Posterior vena cava (tissue), 2 donors: ENCODE measurements at regions not wholly inside any gene's neighbourhood (a gene's known extent, or its start where the extent isn't known, plus 50 kb on each side); places are given as distances from the start of the nearest gene placed in this dataset.
A peak's percentile ranks its signal among the peaks of the same experiment; 100 is the strongest.

Experiments
- DNase-seq: peaks from one replicate; pipeline ENCODE4 v3.0.0-alpha.2; 2020; ENCODE audit warnings: low spot score
- intact Hi-C, 2 donors: fragments of 100-400 bp; cut with DNase I; formaldehyde crosslinking; loops; one replicate each; pipeline versions ENCODE4 v1.14.1 to v1.14.2; 2022 to 2023
- donor health status: DM: yes; HTN: yes; CAD: no.
- donor health status: DM: yes; HTN: yes; CAD: no.

DNA sequence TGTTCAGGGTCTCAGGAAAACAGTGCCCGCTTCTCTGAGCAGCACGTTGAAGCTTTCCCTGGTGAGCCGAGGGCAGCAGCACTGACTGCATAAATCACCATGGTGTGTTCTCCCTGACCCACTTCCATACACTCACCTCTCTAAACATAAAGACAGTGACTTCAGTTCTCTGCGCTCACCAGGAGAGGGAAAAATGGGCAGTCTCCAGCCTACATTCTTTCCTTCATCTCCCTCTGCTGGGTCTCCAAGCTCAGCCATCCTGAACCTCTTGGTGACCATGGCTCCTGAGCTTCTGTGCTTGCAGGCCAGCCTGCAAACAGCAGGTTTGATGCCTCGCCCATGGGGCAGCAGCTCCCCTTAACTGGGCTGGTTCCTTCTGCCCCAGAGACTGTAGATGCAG, 236.6 kb upstream of the ZNF32 start:
- intact Hi-C loops: no loop called here
- no peak for DNase-seq

DNA sequence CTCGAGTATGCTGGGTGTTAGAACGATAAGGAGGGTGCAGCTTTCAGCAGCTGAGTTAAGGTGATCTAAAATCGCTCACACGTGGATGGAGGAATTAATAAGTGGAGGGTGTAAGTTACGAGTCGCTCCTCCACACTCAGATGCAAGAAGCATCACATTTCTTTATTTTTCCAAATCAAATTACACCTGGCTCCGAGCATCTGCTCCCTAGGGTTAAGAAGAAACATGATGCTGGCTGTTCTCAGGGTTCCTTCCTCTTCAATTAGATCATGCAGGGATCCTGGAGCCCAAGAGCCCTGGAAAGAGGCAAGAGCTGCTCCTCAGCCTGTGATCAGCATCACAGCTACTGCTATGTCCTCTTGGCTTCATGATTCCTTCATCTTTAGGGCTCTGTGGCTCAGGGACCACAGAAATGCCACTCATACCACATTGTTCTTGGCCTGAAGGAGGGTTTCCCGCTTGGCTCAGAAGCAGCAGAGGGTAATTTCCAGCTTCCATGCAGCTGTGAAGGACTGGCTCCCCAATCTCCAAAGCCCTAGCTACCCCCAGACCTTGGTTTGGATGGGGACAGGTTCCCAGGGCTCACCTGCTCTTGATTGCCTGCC, 235.9 kb upstream of the ZNF32 start:
- no peak for DNase-seq
- intact Hi-C loops: no loop called here

DNA sequence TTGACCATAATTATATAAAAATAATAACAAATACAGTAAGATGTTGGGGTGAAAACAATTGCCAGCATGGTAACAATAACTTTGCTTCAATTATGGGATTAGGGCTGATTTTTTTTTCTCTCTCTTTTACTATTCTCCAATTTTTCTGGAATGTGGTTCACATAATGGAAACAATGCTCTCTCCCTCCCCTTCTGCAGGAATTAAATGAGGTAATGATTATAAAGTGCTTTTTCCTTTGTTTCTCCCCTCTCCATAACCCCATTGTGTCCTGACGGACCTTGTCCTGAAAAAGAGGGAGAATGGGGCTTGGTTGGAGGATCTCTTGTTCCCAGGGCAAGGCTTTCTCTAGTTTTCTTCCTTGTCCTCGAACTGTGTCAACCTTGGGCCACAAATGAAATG, 234.0 kb upstream of the ZNF32 start:
- intact Hi-C loops: no loop called here
- DNase-seq: no peak

DNA sequence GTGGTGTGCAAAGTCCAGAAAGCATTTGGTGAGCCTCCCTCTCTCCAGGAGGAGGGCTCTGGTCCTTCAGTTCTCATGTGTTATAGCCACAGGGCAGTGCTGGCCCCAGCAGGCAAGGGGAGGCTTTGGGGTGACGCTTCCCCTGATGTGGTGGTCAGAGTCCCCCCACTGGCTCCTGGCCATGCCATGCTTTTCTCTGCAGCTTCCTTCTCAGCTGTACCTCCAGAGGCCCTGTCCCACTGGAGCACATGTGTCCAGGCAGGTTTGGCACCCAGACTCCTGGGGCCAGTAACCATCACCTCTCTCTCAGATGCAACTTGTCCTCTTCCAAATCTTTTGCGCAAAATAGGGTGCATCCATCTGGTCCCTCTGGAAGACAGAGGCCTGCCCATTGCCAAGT, 233.0 kb upstream of the ZNF32 start:
- intact Hi-C loops: no loop called here
- no peak for DNase-seq

DNA sequence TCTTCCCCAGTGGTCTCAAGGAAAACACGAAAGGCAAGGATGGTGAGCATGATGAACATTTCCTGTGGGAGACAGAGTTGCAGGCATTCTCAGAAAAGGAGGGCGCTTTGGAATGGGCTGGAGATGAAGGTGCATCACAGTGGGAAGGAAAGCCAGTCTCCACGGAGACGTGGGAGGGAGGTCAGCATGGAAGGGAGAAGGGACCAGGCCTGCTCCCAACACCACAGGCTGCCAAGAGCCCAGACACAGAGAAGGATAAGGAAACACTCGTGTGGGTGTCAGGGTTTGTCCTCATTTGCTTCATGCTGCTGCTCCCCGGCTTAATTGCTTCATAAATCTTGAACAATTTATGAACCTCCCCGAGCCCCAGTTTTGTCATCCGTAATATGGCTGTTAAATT, 231.5 kb upstream of the ZNF32 start:
- intact Hi-C loops: no loop called here
- DNase-seq: no peak

DNA sequence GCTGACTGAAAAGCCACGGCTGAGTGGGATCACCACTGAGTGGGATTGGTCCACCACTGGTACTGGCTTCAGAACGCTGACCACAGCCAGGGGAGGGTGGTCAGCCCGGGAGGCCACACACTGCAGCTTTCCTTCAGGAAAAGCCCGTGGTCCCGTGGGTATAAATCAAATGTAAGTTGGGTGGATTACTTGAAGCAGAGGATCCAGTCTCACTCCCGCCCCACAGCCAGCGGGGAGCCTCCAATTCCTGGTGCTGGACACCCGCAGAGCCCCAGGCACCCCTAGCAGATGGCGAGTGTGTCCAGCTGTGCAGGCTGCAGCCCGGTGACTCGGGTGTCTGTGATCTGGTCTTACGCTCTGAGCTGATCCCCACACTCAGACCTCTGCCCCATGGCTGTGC, 231.1 kb upstream of the ZNF32 start:
- intact Hi-C loops: no loop called here
- DNase-seq: peak; percentile 69

DNA sequence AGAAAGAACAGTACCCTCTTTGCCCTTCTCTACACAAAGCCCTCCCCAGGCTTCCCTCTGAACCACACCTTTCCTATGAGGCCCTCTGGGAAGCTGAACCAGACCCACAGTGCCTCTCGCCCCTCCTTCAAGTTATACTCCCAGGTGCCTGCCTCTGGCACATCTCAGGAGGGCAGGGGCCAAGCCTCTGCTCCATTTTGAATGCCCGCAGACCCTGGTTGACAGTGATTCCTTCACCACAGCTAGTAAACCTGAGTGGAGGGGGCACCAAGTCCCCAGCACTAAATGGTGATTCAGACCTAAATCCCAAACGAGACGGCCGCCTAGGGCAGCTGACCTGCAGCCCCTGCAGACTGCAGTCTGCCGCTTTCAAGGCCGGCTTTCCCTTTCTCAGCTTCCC, 230.5 kb upstream of the ZNF32 start:
- DNase-seq: peak; percentile 72
- intact Hi-C loops: no loop called here

DNA sequence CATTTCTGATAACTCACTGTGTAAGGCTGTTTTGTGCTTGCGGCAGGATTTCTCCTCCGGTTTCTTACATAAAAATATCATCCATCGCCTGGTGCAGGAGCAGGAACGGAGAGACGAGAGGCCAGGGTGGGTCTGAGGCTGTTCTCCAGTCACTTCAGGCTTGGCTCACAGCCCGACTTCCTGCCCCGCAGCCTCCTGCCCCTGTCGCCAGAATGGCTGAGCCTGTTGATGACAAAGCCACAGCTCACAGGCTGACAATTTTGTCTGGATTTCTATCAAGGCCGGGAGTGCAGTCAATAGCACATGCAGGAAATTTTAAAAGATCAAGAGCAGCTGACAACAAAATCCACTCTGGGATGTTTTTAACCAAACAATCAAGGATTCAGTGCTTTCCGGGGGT, 229.7 kb upstream of the ZNF32 start:
- peak; percentile 78 for DNase-seq
- intact Hi-C loops: no loop called here

DNA sequence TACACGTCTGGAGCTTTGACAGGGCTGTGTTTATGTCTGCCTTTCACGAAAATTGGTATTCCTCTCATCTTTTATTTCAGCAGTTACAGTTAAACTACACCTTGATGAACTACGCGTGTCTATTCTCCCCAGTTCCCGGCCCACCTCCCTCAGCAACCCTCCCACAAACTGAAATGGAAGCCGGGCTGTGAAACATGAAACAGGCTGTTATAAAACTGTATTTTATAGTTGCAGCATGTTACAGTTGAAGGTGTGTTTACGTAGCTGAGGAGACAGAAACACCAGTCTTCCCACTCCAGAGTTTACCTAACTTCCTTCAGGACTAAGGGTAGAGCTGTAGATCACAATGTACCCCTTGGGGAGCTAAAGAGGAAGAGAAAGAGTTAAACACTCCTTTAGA, 228.3 kb upstream of the ZNF32 start:
- intact Hi-C loops: no loop called here
- no peak for DNase-seq

DNA sequence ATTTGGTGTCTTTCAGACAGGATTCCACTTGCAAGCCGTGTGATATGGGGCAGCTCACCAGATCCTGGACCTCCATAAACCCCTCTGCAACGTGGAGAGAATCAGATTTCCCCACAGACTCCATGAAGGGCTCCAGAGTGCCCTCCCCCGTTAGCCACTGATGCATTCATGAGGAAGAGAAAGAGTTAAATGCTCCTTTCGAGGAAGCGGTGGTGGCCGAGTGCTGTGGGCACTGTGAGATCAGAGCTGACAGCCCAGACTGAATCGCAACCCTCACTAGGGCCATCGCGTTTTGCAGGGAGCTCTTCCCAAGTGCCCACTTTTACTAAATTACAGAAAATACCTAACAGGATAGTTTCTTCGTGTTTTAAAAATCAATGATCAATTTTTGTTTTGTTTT, 226.3 kb upstream of the ZNF32 start:
- intact Hi-C loops: no loop called here
- DNase-seq: peak; percentile 73

DNA sequence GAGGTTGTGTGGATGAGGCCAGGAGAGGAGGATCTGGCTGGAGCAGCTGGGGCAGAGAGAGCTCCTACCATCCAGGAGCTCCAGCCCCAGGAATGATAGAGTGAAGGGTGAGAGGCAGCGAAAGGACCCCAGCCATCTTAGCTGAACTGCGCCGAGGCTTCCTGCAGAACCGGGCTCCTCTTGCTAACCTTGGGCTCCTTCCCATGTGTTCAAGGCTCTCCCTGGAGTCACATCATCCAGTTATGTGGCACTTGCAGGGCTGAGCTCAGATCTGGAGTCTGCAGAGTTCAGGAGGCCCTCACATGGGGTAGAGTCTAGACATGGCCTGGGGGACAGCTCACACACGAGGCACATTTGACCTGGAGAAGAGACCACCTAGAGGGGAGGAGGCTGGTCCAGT, 225.0 kb upstream of the ZNF32 start:
- intact Hi-C loops: no loop called here

DNA sequence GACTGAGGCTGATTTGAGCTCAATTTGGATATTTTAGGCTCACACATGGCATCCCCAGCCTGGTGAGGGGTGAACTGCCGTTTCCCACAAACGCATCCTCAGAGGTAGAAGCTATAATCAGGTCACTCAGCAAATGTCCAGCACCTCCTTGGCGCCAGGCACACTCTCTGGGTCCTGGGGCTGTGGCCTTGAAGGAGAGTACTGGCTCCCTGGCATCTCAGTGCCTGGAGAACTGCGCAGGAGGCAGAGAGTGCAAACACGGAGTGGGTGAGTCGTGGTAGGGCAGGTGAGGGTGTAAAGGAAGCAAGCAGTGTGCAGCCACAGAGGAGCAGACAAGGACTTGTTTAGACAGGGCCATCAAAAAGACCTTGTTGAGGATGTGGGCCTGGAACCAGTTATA, 224.0 kb upstream of the ZNF32 start:
- intact Hi-C loops: no loop called here
- DNase-seq: peak; percentile 50

More for the DNA sequence above, 225.0 kb upstream of the ZNF32 start:
- peak; percentile 65 for DNase-seq

DNA sequence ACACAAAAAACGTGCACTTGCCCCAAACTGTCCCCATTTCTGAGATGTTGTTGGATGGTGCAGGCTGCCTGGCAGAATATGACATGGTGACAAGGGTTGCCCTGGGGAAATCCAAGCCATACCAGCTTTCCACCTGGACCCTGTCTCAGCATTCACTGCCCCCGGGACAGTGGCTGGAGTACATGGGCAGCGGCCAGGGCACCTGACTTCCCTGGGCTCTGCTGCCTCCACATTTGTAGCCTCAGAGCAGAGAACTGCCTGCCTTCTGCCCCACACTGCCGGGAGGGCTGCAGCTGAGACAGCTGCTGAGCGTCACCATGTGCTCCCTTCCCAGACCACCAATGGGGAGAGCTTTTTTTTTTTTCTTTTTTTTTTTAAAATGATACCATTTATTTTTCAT, 222.9 kb upstream of the ZNF32 start:
- no peak for DNase-seq
- intact Hi-C loops: no loop called here

DNA sequence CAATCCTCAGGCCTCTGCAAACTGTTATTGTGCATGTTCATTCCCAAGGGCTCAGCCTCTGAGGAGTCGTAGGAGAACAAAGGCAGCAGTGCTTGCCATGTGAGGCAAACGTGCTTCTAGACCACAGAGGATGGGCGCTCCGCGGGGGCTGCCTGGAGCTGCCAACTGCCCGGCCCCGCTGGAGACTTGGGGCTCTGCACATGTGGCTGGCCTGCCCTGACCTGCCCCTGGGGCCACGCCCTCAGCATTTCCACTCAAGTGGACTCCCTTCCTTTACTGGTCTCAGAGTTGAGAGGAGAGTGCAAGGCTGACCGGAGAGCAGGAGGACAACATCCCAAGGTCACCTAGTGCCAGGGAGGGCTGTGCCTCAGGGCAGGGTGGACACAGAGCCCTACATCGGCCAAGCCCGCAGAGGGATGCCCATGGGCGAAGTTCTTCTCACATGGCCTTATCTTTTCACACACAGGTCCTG, 222.3 kb upstream of the ZNF32 start:
- intact Hi-C loops: no loop called here
- no peak for DNase-seq

DNA sequence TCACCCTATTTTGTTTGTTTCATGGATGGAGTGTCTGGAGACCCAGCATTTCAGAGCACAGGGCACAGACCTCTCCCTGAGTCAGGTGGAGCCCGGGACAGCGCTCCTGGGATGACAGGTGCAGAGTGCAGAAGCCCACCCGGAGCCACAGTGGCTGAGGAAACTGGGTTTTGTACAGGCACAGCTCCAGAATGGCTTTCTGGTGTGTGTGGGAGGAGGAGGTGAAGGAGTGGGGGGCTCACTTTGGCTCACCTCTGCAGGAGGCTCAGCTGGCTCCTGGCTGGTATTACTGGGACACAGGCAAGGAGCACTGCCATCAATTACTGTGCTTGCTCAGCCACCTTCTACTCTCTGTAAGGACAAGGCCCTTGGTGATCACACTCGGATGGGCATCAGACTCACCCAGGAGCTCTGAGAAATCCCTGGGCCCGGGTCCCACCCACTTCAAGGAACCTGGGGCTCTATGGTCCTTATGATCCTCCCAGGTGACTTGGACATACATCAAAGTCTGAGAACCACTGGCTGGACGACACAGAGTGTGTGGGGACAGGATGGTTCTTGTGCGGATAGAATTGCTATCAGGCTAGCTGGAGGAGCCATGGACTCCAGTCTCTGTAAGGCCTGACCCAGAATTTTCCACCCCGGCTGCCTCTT, 221.1 kb upstream of the ZNF32 start:
- no peak for DNase-seq
- intact Hi-C loops: loop anchor here in 1 of 2 donors (10.0 kb wide), 1 partner anchor 175 kb away; no protein-coding TSS in a partner anchor

DNA sequence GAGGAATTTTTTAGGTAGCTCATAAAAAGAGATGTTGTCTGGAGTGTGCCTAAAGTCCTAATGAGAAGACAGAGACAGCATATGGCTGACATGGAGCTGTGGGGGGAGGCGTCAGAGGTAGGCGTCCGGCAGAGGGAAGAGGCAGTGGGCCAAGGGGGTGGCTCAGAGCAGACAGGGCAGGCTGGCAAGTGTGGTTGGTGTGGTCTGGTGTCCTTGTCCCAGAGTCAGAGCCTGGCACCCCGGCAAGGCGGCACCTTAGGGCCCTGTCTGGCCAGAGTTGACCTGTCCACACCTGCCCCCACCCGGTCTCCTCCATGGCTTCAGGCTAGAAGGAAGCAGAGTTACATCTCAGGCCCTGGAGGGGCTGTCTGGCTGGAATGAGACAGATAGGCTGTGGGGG, 220.3 kb upstream of the ZNF32 start:
- DNase-seq: no peak

DNA sequence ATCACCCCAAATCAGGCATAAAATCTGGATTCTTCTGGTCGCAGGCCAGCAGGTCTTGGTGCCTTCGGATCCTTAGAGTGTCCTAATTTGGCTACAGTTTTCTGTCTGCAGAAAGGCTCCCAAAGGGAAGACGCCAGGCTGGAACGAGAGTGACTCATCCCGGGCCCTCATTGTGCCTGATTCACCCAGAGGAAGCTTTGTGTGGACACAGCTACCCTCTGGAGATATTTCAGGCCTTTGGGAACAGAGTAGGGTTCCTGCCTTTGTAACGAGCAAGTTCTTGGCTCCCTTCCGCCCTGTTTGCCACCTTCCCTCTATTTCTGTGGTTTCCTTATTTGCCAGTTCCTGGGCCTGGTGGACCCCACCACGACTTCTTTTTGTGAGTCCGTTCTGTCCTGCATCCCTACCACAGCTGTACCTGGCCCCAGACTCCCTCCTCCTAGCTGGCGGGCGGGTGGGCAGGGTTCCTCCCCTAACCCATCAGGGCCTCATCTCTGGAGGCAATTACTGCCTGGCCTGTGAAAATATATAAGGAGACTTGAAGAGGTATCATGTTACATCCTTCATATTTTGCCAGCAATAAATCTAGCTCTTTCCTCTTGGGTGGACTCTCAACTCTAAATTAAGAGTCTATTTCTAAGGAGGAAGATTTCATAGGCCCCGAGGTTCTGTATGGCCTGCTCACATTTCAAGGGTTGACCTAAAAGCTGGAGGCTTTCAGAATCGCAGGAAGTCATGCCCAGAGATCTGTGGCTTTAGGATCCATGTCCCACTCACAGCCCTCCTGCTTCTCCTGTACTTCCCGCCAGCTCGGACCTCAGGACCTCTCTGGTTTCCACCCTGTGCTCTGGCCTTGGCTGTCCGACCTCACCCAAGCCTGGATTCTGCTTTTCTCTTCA, 219.2 kb upstream of the ZNF32 start:
- intact Hi-C loops: loop anchor here in 1 of 2 donors (10.0 kb wide), 1 partner anchor 173 kb away; no protein-coding TSS in a partner anchor
- peak; percentile 87 for DNase-seq

More for the DNA sequence above, 220.3 kb upstream of the ZNF32 start:
- intact Hi-C loops: loop anchor here in 1 of 2 donors (10.0 kb wide), 1 partner anchor 174 kb away; no protein-coding TSS in a partner anchor

DNA sequence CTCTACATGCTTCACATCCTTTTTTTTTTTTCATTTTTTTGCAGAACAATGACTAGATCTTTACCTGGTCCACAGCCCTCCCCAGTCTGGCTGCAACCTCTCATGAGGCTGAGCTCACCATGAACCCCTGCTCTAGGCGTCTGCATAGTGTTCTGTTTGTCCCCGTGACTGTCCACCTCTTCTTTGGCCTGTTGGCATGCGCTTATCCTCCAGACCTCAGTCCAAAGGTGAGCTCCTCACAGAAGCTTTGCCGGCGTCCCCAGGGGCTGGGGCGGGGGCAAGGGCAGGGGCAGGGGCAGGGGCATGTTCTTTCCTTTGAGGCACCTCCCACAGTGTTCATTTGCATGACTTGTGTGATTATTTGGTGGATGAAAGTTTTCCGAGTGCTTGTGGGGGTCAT, 218.4 kb upstream of the ZNF32 start:
- intact Hi-C loops: loop anchor here in 1 of 2 donors (10.0 kb wide), 1 partner anchor 172 kb away; no protein-coding TSS in a partner anchor

DNA sequence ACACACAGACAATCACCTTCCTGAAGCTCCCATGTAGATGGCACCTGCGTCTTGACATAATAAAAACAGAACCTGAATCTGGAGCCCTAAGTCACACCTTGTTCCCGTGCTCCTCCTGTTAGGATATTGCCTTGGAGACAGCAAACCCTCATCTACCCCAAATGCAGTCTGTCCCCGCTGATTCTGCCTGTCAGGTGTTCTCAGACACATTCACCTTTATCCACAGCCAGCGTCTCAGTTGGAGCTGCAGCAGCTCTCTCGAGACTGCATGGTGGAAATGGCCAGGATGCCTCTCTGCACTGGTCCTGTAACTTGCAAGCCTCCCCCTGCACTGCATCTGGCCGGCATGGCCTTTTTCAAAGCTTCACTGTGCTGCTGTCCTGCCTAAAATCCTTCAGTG, 218.0 kb upstream of the ZNF32 start:
- intact Hi-C loops: loop anchor here in 1 of 2 donors (10.0 kb wide), 1 partner anchor 172 kb away; no protein-coding TSS in a partner anchor
- DNase-seq: no peak

More for the DNA sequence above, 218.4 kb upstream of the ZNF32 start:
- DNase-seq: no peak
